ENCODE measurements at regions not wholly inside any gene's neighbourhood (a gene's known extent, or its start where the extent isn't known, plus 50 kb on each side); places are given as distances from the start of the nearest gene placed in this dataset.
A peak's percentile ranks its signal among the peaks of the same experiment; 100 is the strongest.
"Not testable (repeated sequence)": the region's sequence is repeated elsewhere in the genome, so short reads cannot be mapped to it uniquely, and the experiment has no call there.

GRCh38 chr10:133785846-133786602, 159.4 kb upstream of the FRG2B start:
- peak; percentile 47 for DNase-seq

- not testable (repeated sequence) for DNase-seq
These were observed 158.6 kb upstream of the FRG2B start for GRCh38 chr10:133785178-133785577.

GRCh38 chr10:133765308-133765707, 138.7 kb upstream of the FRG2B start:
- DNase-seq: not testable (repeated sequence)

GRCh38 chr10:133764823-133765209, 138.2 kb upstream of the FRG2B start:
- DNase-seq: not testable (repeated sequence)

- DNase-seq: not testable (repeated sequence)
These were observed 137.6 kb upstream of the FRG2B start for GRCh38 chr10:133763875-133764822.

GRCh38 chr10:133763190-133763589, 136.6 kb upstream of the FRG2B start:
- not testable (repeated sequence) for DNase-seq

GRCh38 chr10:133753545-133753944, 127.0 kb upstream of the FRG2B start:
- DNase-seq: not testable (repeated sequence)
